ENCODE measurements at regions not wholly inside any gene's neighbourhood (a gene's known extent, or its start where the extent isn't known, plus 50 kb on each side); places are given as distances from the start of the nearest gene placed in this dataset.

DNA sequence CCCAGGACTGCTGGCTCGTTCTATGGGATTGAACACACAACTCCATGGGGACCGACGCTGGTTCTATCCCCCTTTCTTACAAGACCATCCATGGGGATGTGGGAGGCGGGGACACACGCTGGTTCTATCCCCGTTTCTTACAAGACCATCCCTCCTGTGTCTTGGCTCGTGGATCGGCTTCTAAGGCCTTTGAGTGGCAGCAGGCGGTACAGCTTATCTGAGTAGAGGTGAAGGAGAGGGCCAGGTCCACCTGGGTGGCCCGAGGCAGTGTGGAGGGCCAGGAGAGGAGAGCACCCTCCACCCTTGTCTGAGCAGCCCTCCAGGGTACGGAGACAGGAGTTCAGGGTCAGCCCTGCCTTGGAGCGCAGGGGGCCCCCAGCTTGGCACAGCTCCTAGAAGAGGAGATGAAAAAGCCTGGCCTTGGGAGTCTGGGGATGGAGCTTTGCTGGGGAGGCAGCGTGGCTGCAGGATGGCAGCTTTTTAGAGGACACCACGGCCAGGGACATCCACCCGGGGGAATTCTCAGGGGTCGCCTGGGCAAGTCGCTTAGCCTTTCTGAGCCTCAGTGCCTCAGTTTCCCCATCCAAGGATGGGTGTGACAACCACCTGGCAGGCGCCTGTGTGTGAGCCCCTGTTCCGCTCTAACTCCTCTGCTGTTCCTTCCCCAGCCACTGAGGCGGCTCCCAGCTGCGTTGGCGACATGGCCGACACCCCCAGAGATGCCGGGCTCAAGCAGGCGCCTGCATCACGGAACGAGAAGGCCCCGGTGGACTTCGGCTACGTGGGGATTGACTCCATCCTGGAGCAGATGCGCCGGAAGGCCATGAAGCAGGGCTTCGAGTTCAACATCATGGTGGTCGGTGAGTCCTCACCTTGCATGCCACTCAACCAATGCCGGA, 341.0 kb downstream of the SEC14L1 start:
- Histone ChIP-seq H2AFZ (ENCODE audit: low read depth, low read length, severe bottlenecking) (no peak overlapping the region), H3K9me2 (replicated peaks; ENCODE audit: insufficient read depth, low read length) (no peaks in the 10 kb centered on the region), H3K4me2 (ENCODE audit: low read depth, low read length, poor library complexity, severe bottlenecking) (no peak overlapping the region), H3K4me3 (ENCODE audit: insufficient read depth, low read length, poor library complexity, severe bottlenecking) (no peak overlapping the region), H3K27me3 (ENCODE audit: low read length) (no peaks in the 10 kb centered on the region), H3K9me3 (ENCODE audit: insufficient read depth, low read length) (no peaks in the 10 kb centered on the region), H3F3A (ENCODE audit: insufficient read depth) (no peaks in the 10 kb centered on the region), H4K20me1 (ENCODE audit: low read depth, low read length) (peaks cover 8% of the 10 kb centered on the region; the same call in 1 of the 2 replicates), H3K36me3 (ENCODE audit: low read length) (peaks cover 7% of the 10 kb centered on the region), H3K27ac (ENCODE audit: low read depth, low read length) (no peak overlapping the region), H3K9ac (ENCODE audit: low read length) (no peak overlapping the region), H3K79me2 (ENCODE audit: insufficient read depth, low read length) (peaks cover 96% of the 10 kb centered on the region)
- TF ChIP-seq, protein P1, sequence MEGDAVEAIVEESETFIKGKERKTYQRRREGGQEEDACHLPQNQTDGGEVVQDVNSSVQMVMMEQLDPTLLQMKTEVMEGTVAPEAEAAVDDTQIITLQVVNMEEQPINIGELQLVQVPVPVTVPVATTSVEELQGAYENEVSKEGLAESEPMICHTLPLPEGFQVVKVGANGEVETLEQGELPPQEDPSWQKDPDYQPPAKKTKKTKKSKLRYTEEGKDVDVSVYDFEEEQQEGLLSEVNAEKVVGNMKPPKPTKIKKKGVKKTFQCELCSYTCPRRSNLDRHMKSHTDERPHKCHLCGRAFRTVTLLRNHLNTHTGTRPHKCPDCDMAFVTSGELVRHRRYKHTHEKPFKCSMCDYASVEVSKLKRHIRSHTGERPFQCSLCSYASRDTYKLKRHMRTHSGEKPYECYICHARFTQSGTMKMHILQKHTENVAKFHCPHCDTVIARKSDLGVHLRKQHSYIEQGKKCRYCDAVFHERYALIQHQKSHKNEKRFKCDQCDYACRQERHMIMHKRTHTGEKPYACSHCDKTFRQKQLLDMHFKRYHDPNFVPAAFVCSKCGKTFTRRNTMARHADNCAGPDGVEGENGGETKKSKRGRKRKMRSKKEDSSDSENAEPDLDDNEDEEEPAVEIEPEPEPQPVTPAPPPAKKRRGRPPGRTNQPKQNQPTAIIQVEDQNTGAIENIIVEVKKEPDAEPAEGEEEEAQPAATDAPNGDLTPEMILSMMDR (IDR thresholded peaks at IDR 0.05; ENCODE audit: insufficient read depth, low read length, poor library complexity, severe bottlenecking), result no peak
- TF ChIP-seq EZH2phosphoT487 (conservative IDR thresholded peaks at IDR 0.05; ENCODE audit: low read length), result no peak

DNA sequence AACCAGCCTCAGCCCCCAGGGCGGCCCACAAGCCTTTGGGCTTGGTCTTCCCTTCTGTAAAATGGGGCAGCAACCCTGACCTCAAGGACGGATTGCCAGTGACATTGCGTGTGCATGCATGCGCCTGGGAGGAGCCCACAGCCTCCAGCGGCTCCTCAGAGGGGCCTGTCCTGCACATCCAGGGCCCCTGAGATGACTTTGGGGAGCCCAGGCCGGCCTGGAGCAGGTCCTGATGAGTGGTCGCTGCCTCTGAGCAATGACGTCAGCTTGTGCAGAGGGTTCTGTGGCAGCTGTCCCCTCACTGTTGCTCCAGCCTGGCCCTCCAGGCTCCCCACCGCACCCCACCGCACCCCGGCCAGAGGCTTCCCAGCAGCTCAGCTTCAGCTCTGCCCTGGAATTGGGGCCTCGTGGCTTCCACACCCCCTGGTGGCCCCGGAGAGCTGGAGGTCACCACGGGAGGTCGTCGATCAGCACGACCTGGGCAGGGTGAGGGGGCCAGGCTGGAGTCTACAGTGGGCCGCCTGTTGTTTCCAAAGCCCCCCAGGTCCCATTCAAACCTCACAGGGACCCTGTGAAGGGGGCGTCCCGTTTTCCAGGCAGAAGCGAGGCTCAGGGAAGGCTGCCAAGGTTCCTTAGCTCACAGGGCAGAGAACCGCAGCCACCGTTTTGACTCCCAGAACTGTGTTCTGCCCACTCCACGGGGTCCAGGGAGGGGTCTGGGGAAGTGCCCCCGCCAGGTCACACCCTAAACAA, 341.8 kb downstream of the SEC14L1 start:
- peaks cover 7% of the 10 kb centered on the region for H3K36me3 ChIP-seq (ENCODE audit: low read length)
- no peak overlapping the region for H3K9ac ChIP-seq (ENCODE audit: low read length)
- H2AFZ ChIP-seq (ENCODE audit: low read depth, low read length, severe bottlenecking), result no peak overlapping the region
- H3K4me2 ChIP-seq (ENCODE audit: low read depth, low read length, poor library complexity, severe bottlenecking), result no peak overlapping the region
- TF ChIP-seq EZH2phosphoT487 (conservative IDR thresholded peaks at IDR 0.05; ENCODE audit: low read length), result no peak
- TF ChIP-seq, protein P1 (IDR thresholded peaks at IDR 0.05; ENCODE audit: insufficient read depth, low read length, poor library complexity, severe bottlenecking), result no peak
- H3K27me3 ChIP-seq (ENCODE audit: low read length), result no peaks in the 10 kb centered on the region
- peaks cover 8% of the 10 kb centered on the region; the same call in 1 of the 2 replicates for H4K20me1 ChIP-seq (ENCODE audit: low read depth, low read length)
- no peak overlapping the region for H3K27ac ChIP-seq (ENCODE audit: low read depth, low read length)
- no peaks in the 10 kb centered on the region for H3K9me2 ChIP-seq (replicated peaks; ENCODE audit: insufficient read depth, low read length)
- no peak overlapping the region for H3K4me3 ChIP-seq (ENCODE audit: insufficient read depth, low read length, poor library complexity, severe bottlenecking)
- no peaks in the 10 kb centered on the region for H3K9me3 ChIP-seq (ENCODE audit: insufficient read depth, low read length)
- H3K79me2 ChIP-seq (ENCODE audit: insufficient read depth, low read length), result peaks cover 91% of the 10 kb centered on the region
- H3F3A ChIP-seq (ENCODE audit: insufficient read depth), result no peaks in the 10 kb centered on the region

DNA sequence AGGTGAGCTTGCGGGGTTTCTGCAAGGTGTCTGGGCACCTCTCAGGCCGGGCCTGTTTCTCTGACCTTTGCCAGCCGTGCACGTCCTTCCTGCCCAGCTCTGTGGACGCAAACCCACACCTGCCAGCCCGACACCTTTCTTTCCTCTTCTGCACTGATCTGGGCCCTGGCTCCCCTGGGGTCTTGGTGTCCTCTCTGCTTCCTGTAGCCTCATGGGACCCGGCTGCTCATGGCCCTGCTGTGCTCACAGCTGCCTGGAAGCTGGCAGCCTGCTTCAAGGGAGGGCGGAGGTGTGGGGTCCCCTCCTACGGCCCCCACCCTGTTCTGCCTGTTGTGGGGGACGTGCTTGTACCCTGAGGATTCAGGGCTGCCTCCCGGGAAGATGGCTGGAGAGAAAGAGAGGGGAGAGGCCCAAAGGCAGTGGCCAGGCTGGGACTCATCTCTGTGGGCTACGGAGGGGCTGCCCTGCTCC, 342.4 kb downstream of the SEC14L1 start:
- Histone ChIP-seq H3K79me2 (ENCODE audit: insufficient read depth, low read length) (peaks cover 85% of the 10 kb centered on the region), H2AFZ (ENCODE audit: low read depth, low read length, severe bottlenecking) (no peak overlapping the region), H3K9me3 (ENCODE audit: insufficient read depth, low read length) (no peaks in the 10 kb centered on the region), H4K20me1 (ENCODE audit: low read depth, low read length) (peaks cover 8% of the 10 kb centered on the region; the same call in 1 of the 2 replicates), H3F3A (ENCODE audit: insufficient read depth) (no peaks in the 10 kb centered on the region), H3K9me2 (replicated peaks; ENCODE audit: insufficient read depth, low read length) (no peaks in the 10 kb centered on the region), H3K4me3 (ENCODE audit: insufficient read depth, low read length, poor library complexity, severe bottlenecking) (no peak overlapping the region), H3K36me3 (ENCODE audit: low read length) (peaks cover 7% of the 10 kb centered on the region), H3K27me3 (ENCODE audit: low read length) (no peaks in the 10 kb centered on the region), H3K4me2 (ENCODE audit: low read depth, low read length, poor library complexity, severe bottlenecking) (no peak overlapping the region), H3K9ac (ENCODE audit: low read length) (no peak overlapping the region), H3K27ac (ENCODE audit: low read depth, low read length) (no peak overlapping the region)
- TF ChIP-seq, protein P1 (IDR thresholded peaks at IDR 0.05; ENCODE audit: insufficient read depth, low read length, poor library complexity, severe bottlenecking), result no peak
- TF ChIP-seq EZH2phosphoT487 (conservative IDR thresholded peaks at IDR 0.05; ENCODE audit: low read length), result no peak
